ENCODE measurements at regions not wholly inside any gene's neighbourhood (a gene's known extent, or its start where the extent isn't known, plus 50 kb on each side); places are given as distances from the start of the nearest gene placed in this dataset.

DNA sequence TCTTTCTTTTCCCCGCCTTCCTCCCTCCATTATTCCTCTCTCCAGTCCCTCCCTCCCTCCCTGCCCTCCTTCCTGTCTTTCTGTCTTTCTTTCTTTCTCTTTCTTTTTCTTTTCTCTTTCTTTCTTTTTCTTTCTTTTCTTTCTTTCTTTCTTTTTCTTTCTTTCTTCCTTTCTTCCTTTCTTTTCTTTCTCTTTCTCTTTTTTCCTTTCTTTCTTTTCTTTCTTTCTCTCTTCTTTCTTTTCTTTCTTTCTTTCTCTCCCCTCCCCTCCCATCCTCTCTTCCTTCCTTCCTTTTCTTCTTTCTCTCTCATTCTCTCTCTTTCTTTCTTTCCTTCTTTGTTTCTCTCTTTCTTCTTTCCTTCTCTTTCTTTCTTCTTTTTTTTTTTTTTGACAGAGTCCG is 402.2 kb upstream of the PLXNA2 start:
- Histone ChIP-seq H3K36me3 (ENCODE audit: insufficient read depth, low read length) (no peaks in the 10 kb centered on the region), H3K79me2 (ENCODE audit: insufficient read depth, low read length) (no peaks in the 10 kb centered on the region), H3K27me3 (ENCODE audit: insufficient read depth, low read length, poor library complexity, severe bottlenecking) (no peaks in the 10 kb centered on the region), H3K4me3 (ENCODE audit: low read length, poor library complexity, severe bottlenecking) (no peak overlapping the region), H4K20me1 (ENCODE audit: insufficient read depth, low read length, poor library complexity, severe bottlenecking) (no peaks in the 10 kb centered on the region), H2AFZ (ENCODE audit: low read length) (no peak overlapping the region), H3K4me1 (ENCODE audit: insufficient read depth, low read length, poor library complexity, severe bottlenecking) (no peaks in the 10 kb centered on the region), H3K9me2 (replicated peaks; ENCODE audit: low read depth, low read length) (no peaks in the 10 kb centered on the region), H3K9me3 (ENCODE audit: insufficient read depth, low read depth, low read length) (no peaks in the 10 kb centered on the region), H3K4me2 (ENCODE audit: low read depth, low read length, poor library complexity, severe bottlenecking) (no peak overlapping the region), H3F3A (ENCODE audit: low read depth) (no peaks in the 10 kb centered on the region), H3K9ac (ENCODE audit: low read depth, low read length, poor library complexity, severe bottlenecking) (no peak overlapping the region)
- TF ChIP-seq, protein P1, sequence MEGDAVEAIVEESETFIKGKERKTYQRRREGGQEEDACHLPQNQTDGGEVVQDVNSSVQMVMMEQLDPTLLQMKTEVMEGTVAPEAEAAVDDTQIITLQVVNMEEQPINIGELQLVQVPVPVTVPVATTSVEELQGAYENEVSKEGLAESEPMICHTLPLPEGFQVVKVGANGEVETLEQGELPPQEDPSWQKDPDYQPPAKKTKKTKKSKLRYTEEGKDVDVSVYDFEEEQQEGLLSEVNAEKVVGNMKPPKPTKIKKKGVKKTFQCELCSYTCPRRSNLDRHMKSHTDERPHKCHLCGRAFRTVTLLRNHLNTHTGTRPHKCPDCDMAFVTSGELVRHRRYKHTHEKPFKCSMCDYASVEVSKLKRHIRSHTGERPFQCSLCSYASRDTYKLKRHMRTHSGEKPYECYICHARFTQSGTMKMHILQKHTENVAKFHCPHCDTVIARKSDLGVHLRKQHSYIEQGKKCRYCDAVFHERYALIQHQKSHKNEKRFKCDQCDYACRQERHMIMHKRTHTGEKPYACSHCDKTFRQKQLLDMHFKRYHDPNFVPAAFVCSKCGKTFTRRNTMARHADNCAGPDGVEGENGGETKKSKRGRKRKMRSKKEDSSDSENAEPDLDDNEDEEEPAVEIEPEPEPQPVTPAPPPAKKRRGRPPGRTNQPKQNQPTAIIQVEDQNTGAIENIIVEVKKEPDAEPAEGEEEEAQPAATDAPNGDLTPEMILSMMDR (conservative IDR thresholded peaks at IDR 0.05; ENCODE audit: low read length): no peak
- no peak for TF ChIP-seq EZH2phosphoT487 (IDR thresholded peaks at IDR 0.05; ENCODE audit: borderline replicate concordance)

DNA sequence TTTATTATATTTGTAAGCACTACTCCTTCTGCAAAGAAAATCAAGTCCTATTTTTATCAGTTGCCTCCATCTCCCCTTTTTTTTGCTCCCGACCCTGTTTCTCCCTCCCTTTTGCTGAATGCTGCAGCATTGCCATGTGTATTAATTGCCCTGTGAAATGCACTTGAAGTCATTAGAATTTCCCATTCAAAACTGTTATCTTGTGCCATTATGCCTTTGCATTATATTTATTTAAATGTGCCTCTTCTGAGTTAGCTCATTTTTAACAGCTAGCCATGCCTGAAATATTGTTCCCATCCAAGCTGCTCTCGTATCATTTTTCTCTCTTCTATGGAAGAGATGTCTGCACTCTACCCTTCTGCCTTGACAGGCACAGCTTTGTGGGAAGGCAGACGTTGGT is 404.0 kb upstream of the PLXNA2 start:
- H3K4me1 ChIP-seq (ENCODE audit: insufficient read depth, low read length, poor library complexity, severe bottlenecking): no peaks in the 10 kb centered on the region
- no peak for TF ChIP-seq EZH2phosphoT487 (IDR thresholded peaks at IDR 0.05; ENCODE audit: borderline replicate concordance)
- TF ChIP-seq, protein P1 (conservative IDR thresholded peaks at IDR 0.05; ENCODE audit: low read length): no peak
- H3K4me2 ChIP-seq (ENCODE audit: low read depth, low read length, poor library complexity, severe bottlenecking): no peak overlapping the region
- no peak overlapping the region for H2AFZ ChIP-seq (ENCODE audit: low read length)
- no peak overlapping the region for H3K9ac ChIP-seq (ENCODE audit: low read depth, low read length, poor library complexity, severe bottlenecking)
- H3K79me2 ChIP-seq (ENCODE audit: insufficient read depth, low read length): no peaks in the 10 kb centered on the region
- no peaks in the 10 kb centered on the region for H3K27me3 ChIP-seq (ENCODE audit: insufficient read depth, low read length, poor library complexity, severe bottlenecking)
- no peaks in the 10 kb centered on the region for H4K20me1 ChIP-seq (ENCODE audit: insufficient read depth, low read length, poor library complexity, severe bottlenecking)
- no peaks in the 10 kb centered on the region for H3F3A ChIP-seq (ENCODE audit: low read depth)
- no peak overlapping the region for H3K4me3 ChIP-seq (ENCODE audit: low read length, poor library complexity, severe bottlenecking)
- no peaks in the 10 kb centered on the region for H3K9me2 ChIP-seq (replicated peaks; ENCODE audit: low read depth, low read length)
- H3K9me3 ChIP-seq (ENCODE audit: insufficient read depth, low read depth, low read length): no peaks in the 10 kb centered on the region
- no peaks in the 10 kb centered on the region for H3K36me3 ChIP-seq (ENCODE audit: insufficient read depth, low read length)

DNA sequence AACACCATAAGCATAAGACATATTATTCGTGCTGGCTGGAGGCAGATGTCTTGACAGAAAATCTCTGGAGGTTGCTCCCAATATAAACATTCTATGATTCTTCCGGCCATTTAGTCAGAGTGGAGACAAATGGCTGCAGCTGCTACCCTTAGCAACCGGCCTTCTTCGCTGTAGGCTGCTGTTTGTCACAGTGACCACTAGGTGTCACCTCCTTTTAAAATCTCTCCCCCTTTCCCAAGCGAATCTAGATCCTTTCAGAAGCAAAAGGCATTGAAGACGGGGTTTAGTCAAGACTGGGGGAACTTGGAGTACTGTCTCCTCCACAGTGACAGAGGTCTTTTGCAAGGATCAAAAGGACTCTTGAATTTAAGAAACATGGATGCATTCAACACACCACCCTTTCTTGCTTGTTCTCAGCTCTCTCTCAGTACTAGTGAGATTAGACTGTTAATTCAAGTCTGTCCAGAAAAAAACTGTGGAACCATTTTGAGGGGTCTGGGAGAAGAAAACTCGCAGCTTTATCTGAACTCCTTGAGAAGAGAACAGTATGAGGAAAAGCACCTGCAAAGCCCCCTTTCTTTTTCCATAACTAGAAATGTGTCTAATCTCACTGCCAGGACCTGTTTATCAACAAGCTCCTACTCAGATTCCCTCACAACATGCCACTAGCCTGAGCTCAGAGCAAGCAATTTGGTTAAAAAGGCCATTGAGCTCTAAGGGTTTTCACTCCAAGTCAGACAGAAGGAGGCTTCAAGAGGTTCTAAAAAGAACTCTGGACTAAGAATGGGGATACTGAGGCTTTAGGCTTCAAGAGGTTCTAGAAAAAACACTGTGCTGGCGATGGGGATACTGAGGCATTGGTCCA is 408.3 kb upstream of the PLXNA2 start:
- Histone ChIP-seq H3K36me3 (ENCODE audit: insufficient read depth, low read length) (no peaks in the 10 kb centered on the region), H3K4me3 (ENCODE audit: low read length, poor library complexity, severe bottlenecking) (no peak overlapping the region), H3K9ac (ENCODE audit: low read depth, low read length, poor library complexity, severe bottlenecking) (no peak overlapping the region), H3K9me3 (ENCODE audit: insufficient read depth, low read depth, low read length) (no peaks in the 10 kb centered on the region), H3K79me2 (ENCODE audit: insufficient read depth, low read length) (no peaks in the 10 kb centered on the region), H3K4me1 (ENCODE audit: insufficient read depth, low read length, poor library complexity, severe bottlenecking) (no peaks in the 10 kb centered on the region), H3K27me3 (ENCODE audit: insufficient read depth, low read length, poor library complexity, severe bottlenecking) (no peaks in the 10 kb centered on the region), H3K9me2 (replicated peaks; ENCODE audit: low read depth, low read length) (no peaks in the 10 kb centered on the region), H4K20me1 (ENCODE audit: insufficient read depth, low read length, poor library complexity, severe bottlenecking) (no peaks in the 10 kb centered on the region), H3K4me2 (ENCODE audit: low read depth, low read length, poor library complexity, severe bottlenecking) (no peak overlapping the region), H2AFZ (ENCODE audit: low read length) (peak overlapping the region; percentile 61), H3F3A (ENCODE audit: low read depth) (no peaks in the 10 kb centered on the region)
- TF ChIP-seq, protein P1 (conservative IDR thresholded peaks at IDR 0.05; ENCODE audit: low read length): peak; percentile 91
- TF ChIP-seq EZH2phosphoT487 (IDR thresholded peaks at IDR 0.05; ENCODE audit: borderline replicate concordance): no peak

Data from Loucy (cell line).